D341Med (cell line): ENCODE measurements at regions not wholly inside any gene's neighbourhood (a gene's known extent, or its start where the extent isn't known, plus 50 kb on each side); places are given as distances from the start of the nearest gene placed in this dataset.
"Not testable (repeated sequence)": the region's sequence is repeated elsewhere in the genome, so short reads cannot be mapped to it uniquely, and the experiment has no call there.

Experiments used
- DNase-seq: peaks from one replicate; pipeline ENCODE4 v3.0.0; 2012; ENCODE audit warnings: low spot score

- no peak for DNase-seq
Measured at GRCh38 chr20:22848364-22848763, 186.7 kb upstream of the SSTR4 start.

GRCh38 chr20:22851679-22852346, 183.3 kb upstream of the SSTR4 start:
- not testable (repeated sequence) for DNase-seq

GRCh38 chr20:22861231-22861980, 173.7 kb upstream of the SSTR4 start:
- DNase-seq = no peak

- DNase-seq = no peak
Measured at GRCh38 chr20:22861990-22862389, 173.1 kb upstream of the SSTR4 start.

- DNase-seq = no peak
Measured at GRCh38 chr20:22862671-22863230, 172.4 kb upstream of the SSTR4 start.

- DNase-seq = no peak
Measured at GRCh38 chr20:22863826-22864225, 171.3 kb upstream of the SSTR4 start.

GRCh38 chr20:22866812-22867341, 168.2 kb upstream of the SSTR4 start:
- no peak for DNase-seq

- no peak for DNase-seq
Measured at GRCh38 chr20:22878166-22878565, 156.9 kb upstream of the SSTR4 start.

- no peak for DNase-seq
Measured at GRCh38 chr20:22880277-22880676, 154.8 kb upstream of the SSTR4 start.

GRCh38 chr20:22887796-22888195, 147.3 kb upstream of the SSTR4 start:
- DNase-seq = no peak

GRCh38 chr20:22890594-22891300, 144.4 kb upstream of the SSTR4 start:
- DNase-seq = no peak

- no peak for DNase-seq
Measured at GRCh38 chr20:22901164-22901563, 133.9 kb upstream of the SSTR4 start.

GRCh38 chr20:22901921-22902320, 133.2 kb upstream of the SSTR4 start:
- DNase-seq = no peak

- DNase-seq = no peak
Measured at GRCh38 chr20:22904386-22904785, 130.7 kb upstream of the SSTR4 start.

GRCh38 chr20:22904905-22905304, 130.2 kb upstream of the SSTR4 start:
- DNase-seq = no peak

- no peak for DNase-seq
Measured at GRCh38 chr20:22905658-22906057, 129.5 kb upstream of the SSTR4 start.

- no peak for DNase-seq
Measured at GRCh38 chr20:22908437-22908836, 126.7 kb upstream of the SSTR4 start.

- DNase-seq = no peak
Measured at GRCh38 chr20:22908944-22909343, 126.2 kb upstream of the SSTR4 start.

- DNase-seq = no peak
Measured at GRCh38 chr20:22909436-22909835, 125.7 kb upstream of the SSTR4 start.

GRCh38 chr20:22910287-22910852, 124.7 kb upstream of the SSTR4 start:
- no peak for DNase-seq

- no peak for DNase-seq
Measured at GRCh38 chr20:22914291-22914690, 120.8 kb upstream of the SSTR4 start.

- no peak for DNase-seq
Measured at GRCh38 chr20:22915512-22915911, 119.6 kb upstream of the SSTR4 start.
